Thyroid gland (tissue), 4 donors: ENCODE measurements at regions not wholly inside any gene's neighbourhood (a gene's known extent, or its start where the extent isn't known, plus 50 kb on each side); places are given as distances from the start of the nearest gene placed in this dataset.

ENCODE experiments used
- DNase-seq, 2 donors: peaks; one replicate each; pipeline ENCODE4 v3.0.0-alpha.2; 2019
- H3K27ac ChIP-seq, 3 donors: fragments of 200-600 bp; sonication (generic); 1 replicate in 2 of 3; 2 replicates in 1 of 3; pipeline ENCODE4 v1.5.1; 2016 to 2019; ENCODE audit warnings: mild to moderate bottlenecking in 1 of 3, moderate library complexity in 1 of 3
- H3K27me3 ChIP-seq: fragments of 200-600 bp; sonication (generic); one replicate; pipeline ENCODE4 v1.5.1; 2019
- H3K36me3 ChIP-seq, 2 donors: fragments of 200-600 bp; sonication (generic); one replicate each; pipeline ENCODE4 v1.5.1; 2016 to 2019
- H3K4me1 ChIP-seq, 2 donors: fragments of 200-600 bp; sonication (generic); one replicate each; pipeline ENCODE4 v1.5.1; 2017 to 2019
- H3K4me3 ChIP-seq, 3 donors: fragments of 200-600 bp; sonication (generic); replicated peaks in 1 of 3; 1 replicate in 2 of 3; 2 replicates in 1 of 3; pipeline ENCODE4 v1.5.1; 2016; ENCODE audit warnings: mild to moderate bottlenecking in 1 of 3
- H3K9me3 ChIP-seq: fragments of 200-600 bp; sonication (generic); one replicate; pipeline ENCODE4 v1.5.1; 2017
- POLR2A ChIP-seq, 2 donors: fragments of 450-650 bp; IDR thresholded peaks; one replicate each; pipeline ENCODE4 v1.6.1; 2017; ENCODE audit warnings: antibody characterized with exemption in 2 of 2, mild to moderate bottlenecking in 2 of 2, moderate library complexity in 1 of 2
- WGBS, 2 donors: methylation state at CpG; one replicate each; pipeline ENCODE4 v1.1.5; 2017; 5-methylcytosine and 5-hydroxymethylcytosine counted together
- intact Hi-C: fragments of 100-400 bp; cut with DNase I; formaldehyde crosslinking; loops from one replicate; pipeline ENCODE4 v1.15.1; 2023
- TF ChIP-seq, protein P1 (sequence below), 6 experiments: fragments of 200-600 bp in 3 of 6; fragments of 450-650 bp in 3 of 6; sonication (generic) in 3 of 6; IDR thresholded peaks; one replicate each; pipeline ENCODE4 v1.5.1; 2016 to 2019; ENCODE audit warnings: antibody characterized with exemption in 6 of 6, mild to moderate bottlenecking in 2 of 6, inconsistent platforms in 1 of 6, moderate library complexity in 1 of 6

DNA sequence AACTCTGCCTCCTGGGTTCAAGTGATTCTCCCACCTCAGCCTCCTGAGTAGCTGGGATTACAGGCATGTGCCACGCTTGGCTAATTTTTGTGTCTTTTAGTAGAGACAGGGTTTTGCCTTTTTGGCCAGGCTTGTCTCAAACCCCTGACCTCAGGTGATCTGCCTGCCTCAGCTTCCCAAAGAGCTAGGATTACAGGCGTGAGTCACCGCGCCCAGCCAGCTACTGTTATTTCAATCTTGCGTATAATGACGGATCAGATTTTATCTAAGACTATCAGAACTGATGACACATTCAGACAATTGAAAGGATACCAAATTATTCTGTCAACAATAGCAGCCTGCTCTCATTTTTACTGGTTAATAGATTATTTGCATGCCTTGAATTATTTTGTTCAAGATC, 612.2 kb downstream of the ZIC1 start:
- no peak overlapping the region for H3K27ac ChIP-seq
- no peaks in the 10 kb centered on the region for H3K9me3 ChIP-seq
- intact Hi-C loops, result no loop called here
- DNase-seq, result no peak
- no peaks in the 10 kb centered on the region for H3K27me3 ChIP-seq
- H3K4me1 ChIP-seq, result no peaks in the 10 kb centered on the region
- H3K4me3 ChIP-seq, result no peak overlapping the region
- 90 to 92% methylated on average over 6 of the region's 6 CpGs for WGBS, 2 donors
- TF ChIP-seq, protein P1, sequence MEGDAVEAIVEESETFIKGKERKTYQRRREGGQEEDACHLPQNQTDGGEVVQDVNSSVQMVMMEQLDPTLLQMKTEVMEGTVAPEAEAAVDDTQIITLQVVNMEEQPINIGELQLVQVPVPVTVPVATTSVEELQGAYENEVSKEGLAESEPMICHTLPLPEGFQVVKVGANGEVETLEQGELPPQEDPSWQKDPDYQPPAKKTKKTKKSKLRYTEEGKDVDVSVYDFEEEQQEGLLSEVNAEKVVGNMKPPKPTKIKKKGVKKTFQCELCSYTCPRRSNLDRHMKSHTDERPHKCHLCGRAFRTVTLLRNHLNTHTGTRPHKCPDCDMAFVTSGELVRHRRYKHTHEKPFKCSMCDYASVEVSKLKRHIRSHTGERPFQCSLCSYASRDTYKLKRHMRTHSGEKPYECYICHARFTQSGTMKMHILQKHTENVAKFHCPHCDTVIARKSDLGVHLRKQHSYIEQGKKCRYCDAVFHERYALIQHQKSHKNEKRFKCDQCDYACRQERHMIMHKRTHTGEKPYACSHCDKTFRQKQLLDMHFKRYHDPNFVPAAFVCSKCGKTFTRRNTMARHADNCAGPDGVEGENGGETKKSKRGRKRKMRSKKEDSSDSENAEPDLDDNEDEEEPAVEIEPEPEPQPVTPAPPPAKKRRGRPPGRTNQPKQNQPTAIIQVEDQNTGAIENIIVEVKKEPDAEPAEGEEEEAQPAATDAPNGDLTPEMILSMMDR (IDR thresholded peaks at IDR 0.05), result no peak
- TF ChIP-seq POLR2A (IDR thresholded peaks at IDR 0.05), result no peak
- H3K36me3 ChIP-seq, result no peaks in the 10 kb centered on the region

DNA sequence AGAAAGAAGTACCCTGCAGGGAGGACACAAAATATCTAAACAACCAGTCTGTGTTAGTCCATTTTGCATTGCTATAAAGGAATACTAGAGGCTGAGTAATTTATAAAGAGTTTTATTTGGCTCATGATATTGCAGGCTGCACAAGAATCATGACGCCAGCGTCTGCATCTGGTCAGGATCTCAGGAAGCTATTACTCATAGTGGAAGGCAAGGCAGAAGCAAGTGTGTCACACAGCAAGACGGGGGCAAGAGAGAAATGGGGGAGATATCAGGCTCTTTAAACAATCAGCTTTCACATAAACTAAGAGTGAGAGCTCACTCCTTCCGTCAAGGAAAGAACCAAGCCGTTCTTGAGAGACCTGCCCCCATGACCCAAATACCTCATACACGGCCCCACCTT, 614.8 kb downstream of the ZIC1 start:
- Histone ChIP-seq H3K4me1 (no peaks in the 10 kb centered on the region), H3K27ac (no peak overlapping the region), H3K9me3 (no peaks in the 10 kb centered on the region), H3K4me3 (no peak overlapping the region), H3K36me3 (no peaks in the 10 kb centered on the region), H3K27me3 (no peaks in the 10 kb centered on the region)
- intact Hi-C loops, result no loop called here
- whole genome bisulfite sequencing, 2 donors, result 61 to 66% methylated on average over 6 of the region's 6 CpGs
- TF ChIP-seq POLR2A (IDR thresholded peaks at IDR 0.05), result no peak
- TF ChIP-seq, protein P1 (IDR thresholded peaks at IDR 0.05), result no peak
- no peak for DNase-seq

DNA sequence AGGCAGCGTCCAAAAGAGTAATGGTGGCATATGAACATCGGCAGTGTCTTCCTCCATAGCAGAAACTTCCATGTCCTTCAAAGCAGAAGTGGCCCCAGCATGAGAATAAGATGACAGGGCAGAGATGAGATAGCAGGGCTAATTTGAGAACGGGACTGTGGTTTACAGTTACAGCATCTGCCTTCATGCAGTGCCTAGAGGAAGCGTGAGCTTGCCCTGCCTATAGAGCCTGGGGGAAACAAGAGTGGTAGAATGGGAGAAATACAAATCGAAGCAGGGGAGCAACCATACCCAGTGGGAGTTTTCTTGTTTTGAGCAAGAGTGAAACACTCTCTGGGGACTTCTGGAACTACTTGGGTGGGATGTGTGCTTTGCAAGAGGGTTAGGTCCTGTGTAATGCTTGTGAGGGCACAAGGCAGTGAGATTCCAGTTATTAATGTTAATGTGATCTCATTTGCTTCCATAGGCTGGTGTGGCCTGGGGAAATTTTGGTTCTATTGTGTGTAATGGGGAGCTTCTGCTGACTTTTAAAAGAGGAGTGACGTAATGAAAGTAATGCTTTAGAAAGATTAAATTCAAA, 616.9 kb downstream of the ZIC1 start:
- Histone ChIP-seq H3K9me3 (no peaks in the 10 kb centered on the region), H3K27ac (no peak overlapping the region), H3K27me3 (no peaks in the 10 kb centered on the region), H3K36me3 (no peaks in the 10 kb centered on the region), H3K4me1 (no peaks in the 10 kb centered on the region), H3K4me3 (no peak overlapping the region)
- TF ChIP-seq, protein P1 (IDR thresholded peaks at IDR 0.05), result no peak
- no peak for TF ChIP-seq POLR2A (IDR thresholded peaks at IDR 0.05)
- DNase-seq, result no peak
- 84 to 88% methylated on average over 6 of the region's 6 CpGs for WGBS, 2 donors
- intact Hi-C loops, result no loop called here

DNA sequence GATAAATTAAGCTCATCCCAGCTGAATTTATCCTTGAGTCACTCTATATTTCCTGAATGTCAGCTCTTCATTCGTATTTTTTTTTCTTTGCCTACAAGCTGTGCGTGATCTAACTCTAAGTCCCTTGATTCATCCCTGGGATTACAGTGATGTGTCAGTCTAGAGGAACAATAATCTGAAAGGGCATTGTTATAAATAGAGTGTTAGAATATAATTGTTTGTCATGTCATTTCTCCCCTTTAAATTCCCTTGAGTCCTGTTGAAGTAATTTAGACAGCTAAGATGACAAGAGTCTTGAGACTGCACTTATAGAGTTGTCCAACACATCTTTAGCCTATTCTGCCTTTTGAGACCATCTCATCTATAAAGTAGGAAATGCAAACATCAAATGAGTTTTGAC, 621.8 kb downstream of the ZIC1 start:
- no peaks in the 10 kb centered on the region for H3K36me3 ChIP-seq

DNA sequence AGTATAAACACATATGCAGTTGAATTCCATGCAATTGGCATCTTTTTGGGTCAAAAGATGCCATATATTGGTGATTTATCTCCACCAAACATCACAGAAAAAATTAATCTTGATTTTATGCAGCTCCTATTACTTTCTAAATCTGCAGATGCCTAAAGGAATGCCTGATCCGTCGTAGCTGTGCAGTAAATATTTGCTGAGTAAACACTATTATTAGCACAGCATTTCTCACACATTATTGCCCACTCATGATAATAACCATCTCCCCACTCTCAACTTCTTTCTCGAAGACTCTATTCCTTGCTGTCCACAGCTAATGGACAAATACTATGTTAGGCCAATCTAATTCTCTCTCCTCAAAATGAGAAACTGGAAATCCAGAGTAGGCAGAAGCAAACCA, 625.2 kb downstream of the ZIC1 start:
- Histone ChIP-seq H3K27ac (no peak overlapping the region), H3K4me3 (no peak overlapping the region), H3K4me1 (no peaks in the 10 kb centered on the region), H3K36me3 (no peaks in the 10 kb centered on the region), H3K9me3 (no peaks in the 10 kb centered on the region), H3K27me3 (no peaks in the 10 kb centered on the region)
- WGBS, 2 donors, result 79 to 80% methylated on average over 3 of the region's 3 CpGs
- DNase-seq, result no peak
- intact Hi-C loops, result no loop called here
- TF ChIP-seq, protein P1 (IDR thresholded peaks at IDR 0.05), result no peak
- no peak for TF ChIP-seq POLR2A (IDR thresholded peaks at IDR 0.05)

More for the DNA sequence above, 621.8 kb downstream of the ZIC1 start:
- DNase-seq, result no peak
- H3K4me3 ChIP-seq, result no peak overlapping the region
- H3K9me3 ChIP-seq, result no peaks in the 10 kb centered on the region
- no peak overlapping the region for H3K27ac ChIP-seq
- TF ChIP-seq, protein P1 (IDR thresholded peaks at IDR 0.05), result no peak
- no peak for TF ChIP-seq POLR2A (IDR thresholded peaks at IDR 0.05)
- H3K4me1 ChIP-seq, result no peaks in the 10 kb centered on the region
- WGBS, 2 donors, result 84 to 88% methylated on average over 2 of the region's 2 CpGs
- intact Hi-C loops, result no loop called here
- no peaks in the 10 kb centered on the region for H3K27me3 ChIP-seq
